Activated T-helper 17 cell treated with anti-CD3 and anti-CD28 coated beads, Interleukin-2, amount 50 U/mL, for 72 hours (primary cell): ENCODE measurements at regions not wholly inside any gene's neighbourhood (a gene's known extent, or its start where the extent isn't known, plus 50 kb on each side); places are given as distances from the start of the nearest gene placed in this dataset.

Source experiments
- ATAC-seq: fragments of 150-1000 bp; cut with Tn5 transposase; replicated peaks from 2 replicates; pipeline ENCODE4 v1.10.0; 2021; ENCODE audit warnings: mild to moderate bottlenecking, moderate library complexity
- H3K27ac Mint-ChIP-seq: one replicate; pipeline ENCODE4 v1.8.0; 2022; ENCODE audit warnings: mixed read lengths
- H3K27me3 Mint-ChIP-seq: one replicate; pipeline ENCODE4 v1.8.0; 2022; ENCODE audit warnings: mixed read lengths
- H3K36me3 Mint-ChIP-seq: one replicate; pipeline ENCODE4 v1.8.0; 2022; ENCODE audit warnings: low read depth, mild to moderate bottlenecking, mixed read lengths
- H3K4me1 Mint-ChIP-seq: one replicate; pipeline ENCODE4 v1.8.0; 2022; ENCODE audit warnings: mixed read lengths
- H3K4me3 Mint-ChIP-seq: one replicate; pipeline ENCODE4 v1.8.0; 2022; ENCODE audit warnings: mild to moderate bottlenecking, mixed read lengths
- H3K9me3 Mint-ChIP-seq: one replicate; pipeline ENCODE4 v1.8.0; 2022; ENCODE audit warnings: mixed read lengths

GRCh38 chr5:174300118-174300940 is 254.8 kb downstream of the NSG2 start:
- Mint-ChIP-seq H3K27ac (no peak overlapping the region), H3K4me3 (no peak overlapping the region), H3K27me3 (peaks cover 8% of the 10 kb centered on the region), H3K9me3 (no peaks in the 10 kb centered on the region), H3K36me3 (no peaks in the 10 kb centered on the region), H3K4me1 (no peaks in the 10 kb centered on the region)
- no peak for ATAC-seq

DNA sequence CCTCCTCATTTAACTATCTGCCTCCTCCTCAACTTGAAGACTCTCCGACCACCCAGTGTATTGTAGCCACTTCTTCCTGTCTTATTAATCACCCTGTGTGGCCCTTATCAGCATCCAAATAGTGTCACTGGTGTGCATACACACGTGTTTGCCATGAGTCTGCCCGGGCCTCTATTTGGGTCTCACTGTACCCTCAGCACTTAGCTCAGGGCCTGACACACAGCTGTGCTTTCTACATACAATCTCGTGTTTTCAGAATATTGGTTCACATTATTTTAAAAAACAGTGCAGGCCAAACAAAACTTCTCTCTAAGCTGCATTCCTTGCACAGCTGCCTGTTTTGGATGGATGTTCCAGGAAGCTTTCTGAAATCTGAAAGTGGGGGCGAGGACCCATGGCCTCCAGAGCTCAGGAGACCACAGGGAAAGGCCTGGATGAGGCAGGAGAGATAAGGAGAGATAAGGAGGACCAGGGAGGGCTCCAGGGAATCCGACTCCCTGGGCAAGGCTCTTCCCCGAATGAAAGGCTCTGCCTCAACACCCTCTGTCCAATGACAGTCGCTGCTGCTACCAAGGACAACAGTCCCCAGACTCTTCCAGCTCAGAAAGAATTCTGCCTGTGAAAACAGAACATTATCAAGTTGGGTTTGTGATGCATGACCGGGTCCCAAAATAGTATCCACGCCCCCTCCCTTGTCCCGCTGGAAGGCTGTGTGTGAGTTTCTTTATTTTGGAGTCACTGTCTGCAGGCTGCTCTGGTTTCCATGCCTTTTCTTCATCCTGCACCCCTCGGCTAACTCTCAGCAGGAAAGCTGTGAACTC is 255.6 kb downstream of the NSG2 start:
- H3K4me3 Mint-ChIP-seq, result no peak overlapping the region
- H3K27ac Mint-ChIP-seq, result no peak overlapping the region
- H3K9me3 Mint-ChIP-seq, result no peaks in the 10 kb centered on the region
- ATAC-seq, result no peak
- H3K36me3 Mint-ChIP-seq, result no peaks in the 10 kb centered on the region
- H3K4me1 Mint-ChIP-seq, result no peaks in the 10 kb centered on the region
- peaks cover 15% of the 10 kb centered on the region for H3K27me3 Mint-ChIP-seq

GRCh38 chr5:174301848-174302625 is 256.5 kb downstream of the NSG2 start:
- H3K36me3 Mint-ChIP-seq, result no peaks in the 10 kb centered on the region
- H3K27ac Mint-ChIP-seq, result no peak overlapping the region
- H3K27me3 Mint-ChIP-seq, result peaks cover 18% of the 10 kb centered on the region
- no peaks in the 10 kb centered on the region for H3K4me1 Mint-ChIP-seq
- no peak overlapping the region for H3K4me3 Mint-ChIP-seq
- H3K9me3 Mint-ChIP-seq, result no peaks in the 10 kb centered on the region
- no peak for ATAC-seq

DNA sequence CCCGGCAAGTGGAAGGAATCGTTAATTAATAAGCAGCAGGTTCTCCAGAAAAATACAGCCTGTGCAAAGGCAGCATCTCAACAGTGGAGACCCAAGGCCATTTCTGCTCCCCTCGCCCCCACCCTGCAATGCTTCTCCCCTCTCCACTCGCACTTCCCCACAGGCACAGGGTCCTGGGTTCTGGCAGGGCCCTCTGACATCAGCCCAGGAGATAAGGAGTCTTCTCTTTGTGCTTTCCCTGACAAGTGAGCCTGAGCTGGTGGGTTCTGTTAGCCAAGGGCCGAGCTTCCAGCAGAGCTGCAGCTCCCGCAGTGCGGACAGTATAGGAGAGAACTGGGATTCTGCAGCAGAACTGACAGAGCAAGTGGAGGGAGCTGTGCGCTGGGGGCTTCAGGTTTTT is 257.5 kb downstream of the NSG2 start:
- no peak overlapping the region for H3K4me3 Mint-ChIP-seq
- no peak overlapping the region for H3K27ac Mint-ChIP-seq
- no peaks in the 10 kb centered on the region for H3K4me1 Mint-ChIP-seq
- H3K27me3 Mint-ChIP-seq, result peaks cover 18% of the 10 kb centered on the region
- no peaks in the 10 kb centered on the region for H3K9me3 Mint-ChIP-seq
- no peak for ATAC-seq
- H3K36me3 Mint-ChIP-seq, result no peaks in the 10 kb centered on the region

DNA sequence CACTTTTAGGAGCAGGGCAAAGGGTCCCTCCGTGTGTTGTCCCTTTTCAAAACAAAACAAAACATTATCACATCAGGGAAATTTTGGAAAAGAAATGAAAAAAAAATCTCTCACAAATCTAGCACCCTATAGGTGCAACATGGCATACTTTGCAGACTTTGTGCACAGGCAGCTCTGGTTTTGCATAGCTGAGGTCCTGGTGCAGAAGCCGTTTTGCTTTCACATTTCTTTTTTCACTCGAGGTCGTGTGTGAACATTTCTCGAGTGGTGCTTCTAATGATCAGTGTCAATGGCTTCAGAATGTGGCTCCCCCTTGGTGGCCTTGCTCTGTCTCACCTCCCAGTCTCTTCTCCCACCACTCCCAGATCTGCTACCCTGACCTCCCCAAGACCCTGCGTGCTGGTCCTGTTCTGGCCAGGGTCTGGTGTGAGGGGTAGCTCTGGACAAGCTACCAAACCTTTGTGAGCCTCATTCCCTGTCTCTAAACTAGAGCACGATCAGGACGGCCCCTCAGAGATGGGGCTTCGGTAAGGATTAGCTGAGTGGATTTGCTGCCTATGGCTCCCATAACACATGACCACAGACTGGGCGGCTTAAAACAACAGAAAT is 258.0 kb downstream of the NSG2 start:
- Mint-ChIP-seq H3K36me3 (no peaks in the 10 kb centered on the region), H3K9me3 (no peaks in the 10 kb centered on the region), H3K4me1 (no peaks in the 10 kb centered on the region), H3K27ac (no peak overlapping the region), H3K4me3 (no peak overlapping the region), H3K27me3 (peaks cover 18% of the 10 kb centered on the region)
- no peak for ATAC-seq

DNA sequence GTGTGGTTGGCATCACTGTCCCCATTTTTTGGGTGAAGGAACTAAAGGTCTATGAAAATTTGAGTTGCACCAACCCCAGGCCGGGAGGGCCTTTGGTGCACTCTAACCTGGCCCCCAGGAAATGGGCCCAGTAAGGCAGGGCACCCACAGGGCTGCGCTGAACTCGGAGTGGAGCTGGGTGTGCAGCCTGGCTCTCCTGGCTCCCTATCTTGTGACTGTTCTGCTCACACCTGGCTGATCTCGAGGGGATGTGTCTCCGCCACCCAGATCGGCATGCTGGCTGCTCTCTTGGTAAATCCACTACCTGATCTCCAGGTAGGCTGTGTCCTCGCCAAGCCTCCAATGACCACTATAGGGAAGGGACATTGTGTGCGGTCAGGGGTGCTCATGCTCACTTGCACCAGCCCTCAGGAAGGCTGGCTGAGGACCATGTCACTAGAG is 259.8 kb downstream of the NSG2 start:
- no peak for ATAC-seq
- peaks cover 19% of the 10 kb centered on the region for H3K27me3 Mint-ChIP-seq
- H3K4me3 Mint-ChIP-seq, result no peak overlapping the region
- H3K36me3 Mint-ChIP-seq, result no peaks in the 10 kb centered on the region
- no peak overlapping the region for H3K27ac Mint-ChIP-seq
- no peaks in the 10 kb centered on the region for H3K9me3 Mint-ChIP-seq
- H3K4me1 Mint-ChIP-seq, result no peaks in the 10 kb centered on the region

GRCh38 chr5:174306345-174307030 is 261.0 kb downstream of the NSG2 start:
- H3K27me3 Mint-ChIP-seq, result peaks cover 23% of the 10 kb centered on the region
- H3K4me1 Mint-ChIP-seq, result peaks cover 4% of the 10 kb centered on the region
- H3K4me3 Mint-ChIP-seq, result no peak overlapping the region
- ATAC-seq, result no peak
- H3K9me3 Mint-ChIP-seq, result no peaks in the 10 kb centered on the region
- H3K36me3 Mint-ChIP-seq, result no peaks in the 10 kb centered on the region
- no peak overlapping the region for H3K27ac Mint-ChIP-seq

GRCh38 chr5:174307031-174307408 is 261.5 kb downstream of the NSG2 start:
- H3K4me1 Mint-ChIP-seq, result peaks cover 4% of the 10 kb centered on the region
- H3K27me3 Mint-ChIP-seq, result peaks cover 23% of the 10 kb centered on the region
- ATAC-seq, result no peak
- H3K4me3 Mint-ChIP-seq, result no peak overlapping the region
- H3K36me3 Mint-ChIP-seq, result no peaks in the 10 kb centered on the region
- no peaks in the 10 kb centered on the region for H3K9me3 Mint-ChIP-seq
- no peak overlapping the region for H3K27ac Mint-ChIP-seq

- no peak overlapping the region for H3K27ac Mint-ChIP-seq
- no peaks in the 10 kb centered on the region for H3K9me3 Mint-ChIP-seq
- ATAC-seq, result no peak
- H3K4me1 Mint-ChIP-seq, result peaks cover 4% of the 10 kb centered on the region
- H3K4me3 Mint-ChIP-seq, result no peak overlapping the region
- no peaks in the 10 kb centered on the region for H3K36me3 Mint-ChIP-seq
- H3K27me3 Mint-ChIP-seq, result peaks cover 27% of the 10 kb centered on the region
These were observed 262.3 kb downstream of the NSG2 start for GRCh38 chr5:174307656-174308271.

- no peak for ATAC-seq
- peaks cover 35% of the 10 kb centered on the region for H3K27me3 Mint-ChIP-seq
- no peaks in the 10 kb centered on the region for H3K36me3 Mint-ChIP-seq
These were observed 263.8 kb downstream of the NSG2 start for GRCh38 chr5:174309131-174309795.

GRCh38 chr5:174310243-174310642 is 264.7 kb downstream of the NSG2 start:
- Mint-ChIP-seq H3K4me1 (peaks cover 4% of the 10 kb centered on the region), H3K4me3 (no peak overlapping the region), H3K36me3 (no peaks in the 10 kb centered on the region), H3K27ac (no peak overlapping the region), H3K9me3 (no peaks in the 10 kb centered on the region), H3K27me3 (peaks cover 45% of the 10 kb centered on the region)
- ATAC-seq, result no peak

More at GRCh38 chr5:174309131-174309795, 263.8 kb downstream of the NSG2 start:
- H3K27ac Mint-ChIP-seq, result no peak overlapping the region
- H3K9me3 Mint-ChIP-seq, result no peaks in the 10 kb centered on the region
- peaks cover 4% of the 10 kb centered on the region for H3K4me1 Mint-ChIP-seq
- no peak overlapping the region for H3K4me3 Mint-ChIP-seq

GRCh38 chr5:174310706-174311105 is 265.2 kb downstream of the NSG2 start:
- H3K27me3 Mint-ChIP-seq, result peaks cover 46% of the 10 kb centered on the region
- no peaks in the 10 kb centered on the region for H3K9me3 Mint-ChIP-seq
- peaks cover 4% of the 10 kb centered on the region for H3K4me1 Mint-ChIP-seq
- H3K27ac Mint-ChIP-seq, result no peak overlapping the region
- no peaks in the 10 kb centered on the region for H3K36me3 Mint-ChIP-seq
- no peak for ATAC-seq
- peak overlapping the region; percentile 54 for H3K4me3 Mint-ChIP-seq

- H3K36me3 Mint-ChIP-seq, result no peaks in the 10 kb centered on the region
- no peak overlapping the region for H3K27ac Mint-ChIP-seq
- no peak for ATAC-seq
These were observed 265.6 kb downstream of the NSG2 start for GRCh38 chr5:174311121-174311520.

More at GRCh38 chr5:174311121-174311520, 265.6 kb downstream of the NSG2 start:
- Mint-ChIP-seq H3K4me1 (peaks cover 4% of the 10 kb centered on the region), H3K27me3 (peaks cover 43% of the 10 kb centered on the region), H3K4me3 (peak overlapping the region; percentile 54), H3K9me3 (no peaks in the 10 kb centered on the region)
